BLaER1 treated with 17β-estradiol and CSF1 and Interleukin-3, amounts not matched to agents 10 nM and 100 nM (cell line): ENCODE measurements at regions not wholly inside any gene's neighbourhood (a gene's known extent, or its start where the extent isn't known, plus 50 kb on each side); places are given as distances from the start of the nearest gene placed in this dataset.

ENCODE experiments used
- H3K27ac ChIP-seq, 11 experiments: shearing (Covaris generic); formaldehyde crosslinking; 2 replicates each; pipeline ENCODE4 v1.8.1; 2022
- H3K27me3 ChIP-seq, 11 experiments: shearing (Covaris generic); formaldehyde crosslinking; 2 replicates each; pipeline ENCODE4 v1.8.1; 2022
- H3K36me3 ChIP-seq, 11 experiments: shearing (Covaris generic); formaldehyde crosslinking; 2 replicates each; pipeline ENCODE4 v1.8.1; 2022
- H3K4me1 ChIP-seq, 10 experiments: shearing (Covaris generic); formaldehyde crosslinking; 2 replicates each; pipeline ENCODE4 v1.8.1; 2022
- H3K4me2 ChIP-seq, 11 experiments: shearing (Covaris generic); formaldehyde crosslinking; 2 replicates each; pipeline ENCODE4 v1.8.1; 2022
- H3K4me3 ChIP-seq, 10 experiments: shearing (Covaris generic); formaldehyde crosslinking; 2 replicates each; pipeline ENCODE4 v1.8.1; 2022
- H3K9ac ChIP-seq, 11 experiments: shearing (Covaris generic); formaldehyde crosslinking; 2 replicates each; pipeline ENCODE4 v1.8.1; 2022
- H3K9me3 ChIP-seq, 11 experiments: shearing (Covaris generic); formaldehyde crosslinking; replicated peaks in 1 of 11; 2 replicates each; pipeline ENCODE4 v1.8.1; 2022
- H4K20me1 ChIP-seq, 11 experiments: shearing (Covaris generic); formaldehyde crosslinking; 2 replicates each; pipeline ENCODE4 v1.8.1; 2022
- Cebpa-rat ChIP-seq, 11 experiments: shearing (Covaris generic); IDR thresholded peaks; 2 replicates each; pipeline ENCODE4 v1.8.1; 2022

DNA sequence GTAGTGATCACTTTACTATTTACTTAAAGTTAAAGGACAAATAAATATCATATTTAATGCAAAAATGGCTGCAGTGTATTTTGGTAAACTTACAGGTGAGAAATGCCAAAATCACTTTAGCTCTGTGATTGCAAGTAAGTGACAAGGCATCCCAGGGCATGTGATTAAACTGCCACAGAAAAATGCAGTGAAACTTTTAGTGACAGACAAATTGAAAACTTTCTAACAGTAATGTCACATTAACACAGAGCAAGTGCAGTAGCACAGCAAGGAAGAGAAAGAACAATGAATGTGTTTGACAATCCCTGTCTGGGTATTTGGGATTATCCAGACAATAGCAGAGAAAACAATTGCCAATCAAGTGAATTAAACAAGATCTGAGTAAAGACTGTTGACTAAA is 606.8 kb downstream of the SLCO4C1 start:
- no peak for TF ChIP-seq Cebpa-rat (IDR thresholded peaks at IDR 0.05)
- H3K27ac ChIP-seq = no peak overlapping the region
- H3K36me3 ChIP-seq = no peaks in the 10 kb centered on the region
- no peak overlapping the region for H3K4me3 ChIP-seq
- no peaks in the 10 kb centered on the region for H3K9me3 ChIP-seq
- no peaks in the 10 kb centered on the region for H3K27me3 ChIP-seq
- no peak overlapping the region for H3K4me2 ChIP-seq
- H3K4me1 ChIP-seq = peaks cover 0 to 22% (median 0%) of the 10 kb centered on the region in 10 experiments; a peak in 4 of 20 replicates
- H3K9ac ChIP-seq = no peak overlapping the region
- no peaks in the 10 kb centered on the region for H4K20me1 ChIP-seq

DNA sequence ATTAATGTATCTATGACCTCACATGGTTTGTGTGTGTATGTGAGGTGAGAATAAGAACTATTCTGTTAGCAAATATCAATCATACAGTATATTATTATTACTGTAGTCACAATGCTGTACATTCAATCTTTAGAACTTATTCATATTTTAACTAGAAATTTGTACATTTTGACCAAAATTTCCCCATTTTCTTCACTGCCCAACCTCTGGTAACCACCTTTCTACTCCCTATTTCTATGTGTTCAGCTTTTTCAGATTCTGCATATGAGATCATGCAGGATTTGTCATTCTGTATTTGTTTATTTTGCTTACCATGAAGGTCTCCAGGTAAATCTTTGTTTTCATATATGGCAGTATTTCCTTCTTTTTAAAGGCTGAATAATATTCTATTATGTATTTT is 607.9 kb downstream of the SLCO4C1 start:
- Histone ChIP-seq H4K20me1 (no peaks in the 10 kb centered on the region), H3K4me2 (no peak overlapping the region), H3K4me1 (peaks cover 0 to 22% (median 0%) of the 10 kb centered on the region in 10 experiments; a peak in 4 of 20 replicates), H3K4me3 (no peak overlapping the region), H3K27me3 (no peaks in the 10 kb centered on the region), H3K9me3 (no peaks in the 10 kb centered on the region), H3K36me3 (no peaks in the 10 kb centered on the region), H3K9ac (no peak overlapping the region), H3K27ac (no peak overlapping the region)
- no peak for TF ChIP-seq Cebpa-rat (IDR thresholded peaks at IDR 0.05)

DNA sequence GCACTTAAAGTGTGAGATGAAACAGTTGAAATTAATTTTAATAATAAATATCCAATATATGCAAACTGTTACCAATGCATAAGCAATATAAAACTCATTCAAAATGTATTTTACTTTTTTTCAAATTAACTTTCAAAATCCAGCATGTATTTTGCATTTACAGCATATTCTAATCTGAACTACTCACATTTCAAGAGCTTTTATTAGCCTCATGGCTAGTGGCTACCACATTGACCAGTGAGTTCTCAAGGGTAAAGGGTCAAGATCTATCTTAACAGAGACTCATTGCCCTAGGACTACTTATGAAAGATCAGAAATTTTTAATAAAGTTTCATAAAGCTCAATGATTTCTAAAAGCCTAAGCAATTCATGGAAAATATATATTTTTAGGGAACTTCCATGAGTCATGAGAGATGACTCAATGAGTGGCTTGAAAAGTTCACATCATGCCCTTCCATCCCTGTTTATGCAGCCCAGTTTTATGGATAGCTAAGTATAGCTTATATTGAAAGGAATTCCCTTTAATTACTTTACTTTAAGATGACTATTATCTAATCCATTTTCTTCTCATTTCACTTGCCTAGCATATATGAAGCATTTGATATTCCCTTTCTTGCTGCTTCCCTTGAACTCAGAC is 608.6 kb downstream of the SLCO4C1 start:
- Histone ChIP-seq H3K36me3 (no peaks in the 10 kb centered on the region), H3K9me3 (no peaks in the 10 kb centered on the region), H3K4me2 (0 out of 22 replicates have a peak overlapping the region, but pooled peaks of 2 of the 11 experiments have one; percentile 14 to 30), H3K4me1 (peaks cover 0 to 22% (median 0%) of the 10 kb centered on the region in 10 experiments; a peak in 4 of 20 replicates), H3K27me3 (no peaks in the 10 kb centered on the region), H4K20me1 (no peaks in the 10 kb centered on the region), H3K27ac (no peak overlapping the region), H3K4me3 (no peak overlapping the region), H3K9ac (no peak overlapping the region)
- TF ChIP-seq Cebpa-rat (IDR thresholded peaks at IDR 0.05) = no peak

DNA sequence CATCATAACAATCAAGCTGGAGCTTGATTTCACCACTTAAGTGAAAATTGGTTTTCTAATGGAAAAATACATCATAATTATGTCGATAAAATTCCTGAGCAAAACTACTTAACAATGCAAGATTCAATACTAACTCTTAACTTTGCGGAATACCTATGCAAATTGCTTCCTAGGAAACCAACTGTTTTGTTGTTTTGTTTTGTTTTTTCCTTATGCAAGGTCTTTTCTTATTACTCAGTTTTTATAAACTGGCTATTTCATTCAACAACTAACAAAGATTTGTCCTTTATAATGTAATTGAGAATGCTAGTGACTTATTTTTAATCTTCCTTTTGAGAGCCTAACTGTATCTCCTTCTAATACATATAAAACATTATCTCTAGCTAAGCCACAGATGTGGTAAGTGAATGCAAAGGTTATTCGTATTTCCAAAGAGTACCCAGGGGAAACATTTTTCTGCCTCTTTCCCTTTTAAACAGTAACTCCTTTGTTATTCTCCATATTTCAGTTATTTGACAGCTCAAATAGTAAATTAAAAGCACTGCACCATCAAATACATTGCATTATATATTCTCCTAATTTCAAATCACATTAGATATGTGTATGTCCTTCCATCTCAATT is 609.4 kb downstream of the SLCO4C1 start:
- Histone ChIP-seq H3K9ac (no peak overlapping the region), H3K27ac (no peak overlapping the region)
- no peak for TF ChIP-seq Cebpa-rat (IDR thresholded peaks at IDR 0.05)

DNA sequence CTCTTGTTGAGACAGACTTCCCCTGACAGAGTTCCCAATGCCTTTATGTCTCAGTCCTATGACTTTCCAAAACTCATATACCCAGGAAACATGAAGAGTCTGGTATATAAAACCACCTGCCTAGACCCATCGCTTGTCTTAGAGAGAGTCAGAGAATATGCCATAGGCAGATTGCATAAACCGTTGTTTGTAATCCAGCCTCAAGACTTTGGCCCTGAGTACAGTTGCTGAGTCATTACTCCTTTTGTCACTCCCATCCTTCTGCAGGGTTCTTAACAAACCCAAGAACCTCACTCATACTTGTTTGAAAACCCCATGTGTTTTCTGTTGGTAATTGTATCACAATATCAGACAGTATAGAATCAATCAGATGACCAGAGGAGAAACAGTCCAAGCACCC is 616.3 kb downstream of the SLCO4C1 start:
- Histone ChIP-seq H3K4me2 (no peak overlapping the region), H3K36me3 (no peaks in the 10 kb centered on the region), H3K4me3 (no peak overlapping the region), H3K9me3 (no peaks in the 10 kb centered on the region), H3K27me3 (no peaks in the 10 kb centered on the region), H3K9ac (no peak overlapping the region), H4K20me1 (no peaks in the 10 kb centered on the region), H3K4me1 (no peaks in the 10 kb centered on the region), H3K27ac (no peak overlapping the region)
- no peak for TF ChIP-seq Cebpa-rat (IDR thresholded peaks at IDR 0.05)

More for the DNA sequence above, 609.4 kb downstream of the SLCO4C1 start:
- no peaks in the 10 kb centered on the region for H4K20me1 ChIP-seq
- no peak overlapping the region for H3K4me3 ChIP-seq
- no peaks in the 10 kb centered on the region for H3K9me3 ChIP-seq
- no peaks in the 10 kb centered on the region for H3K27me3 ChIP-seq
- H3K4me2 ChIP-seq = no peak overlapping the region
- no peaks in the 10 kb centered on the region for H3K36me3 ChIP-seq
- peaks cover 0 to 22% (median 0%) of the 10 kb centered on the region in 10 experiments; a peak in 4 of 20 replicates for H3K4me1 ChIP-seq

DNA sequence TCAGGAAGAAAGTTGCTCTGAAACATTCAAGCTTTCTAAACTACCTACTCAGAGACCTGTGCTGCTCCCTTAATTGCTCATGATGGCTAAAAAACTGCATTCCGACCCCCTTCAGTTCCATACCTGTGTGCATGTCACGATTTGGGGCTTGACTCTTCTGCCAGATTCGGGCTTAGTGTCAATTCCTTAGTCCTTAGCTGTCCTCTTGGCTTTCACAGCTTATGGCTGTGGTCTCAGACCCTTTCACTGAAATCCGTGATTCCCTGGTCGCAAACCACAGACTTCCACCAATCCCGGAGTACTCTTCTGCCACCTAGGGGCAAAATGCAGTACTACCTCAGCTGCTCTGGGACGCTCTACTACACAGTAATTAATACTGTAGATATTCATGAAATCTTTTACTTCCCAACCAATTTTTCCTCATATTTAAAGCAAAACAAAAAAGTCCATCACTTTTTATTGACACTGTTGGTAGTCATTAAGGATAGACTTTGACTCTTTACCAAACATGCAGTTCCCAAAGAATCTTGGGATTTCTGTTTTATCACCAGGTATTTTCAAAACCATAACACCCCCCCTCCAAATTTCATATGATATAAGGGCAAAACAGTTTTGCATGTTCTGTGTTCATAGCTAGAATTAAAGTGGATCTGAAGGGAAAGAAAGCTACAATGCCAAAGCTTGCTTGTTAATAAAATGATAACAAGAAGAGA is 617.4 kb downstream of the SLCO4C1 start:
- Histone ChIP-seq H3K27me3 (no peaks in the 10 kb centered on the region), H3K4me3 (no peak overlapping the region), H4K20me1 (no peaks in the 10 kb centered on the region), H3K4me2 (peak overlapping the region in 2 of 11 experiments; percentile 12 to 48; a peak in 2 of 22 replicates), H3K9ac (no peak overlapping the region), H3K4me1 (no peaks in the 10 kb centered on the region), H3K27ac (no peak overlapping the region), H3K9me3 (no peaks in the 10 kb centered on the region), H3K36me3 (no peaks in the 10 kb centered on the region)
- TF ChIP-seq Cebpa-rat (IDR thresholded peaks at IDR 0.05) = no peak

DNA sequence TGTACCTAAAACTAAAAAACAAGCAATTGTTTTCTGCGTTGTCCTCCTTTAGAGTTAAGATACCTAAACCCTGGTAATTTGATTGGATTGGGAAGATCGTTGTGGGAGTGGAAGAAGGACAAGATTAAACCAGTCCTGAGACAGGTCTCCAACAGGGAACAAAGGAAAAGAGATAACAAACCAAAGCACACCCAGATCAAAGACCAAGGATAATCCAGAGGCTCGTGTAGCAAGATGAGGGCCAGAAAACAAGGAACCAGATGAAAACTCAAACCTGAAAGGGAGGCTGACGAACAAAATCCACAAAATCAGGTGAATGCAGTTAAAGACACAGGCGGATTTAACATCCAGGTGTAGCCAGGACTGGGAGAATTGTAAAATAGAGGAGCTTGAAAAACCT is 618.1 kb downstream of the SLCO4C1 start:
- Histone ChIP-seq H3K4me2 (no peak overlapping the region), H3K4me1 (no peaks in the 10 kb centered on the region), H3K36me3 (no peaks in the 10 kb centered on the region), H3K9ac (no peak overlapping the region), H3K27me3 (no peaks in the 10 kb centered on the region), H3K9me3 (no peaks in the 10 kb centered on the region), H3K4me3 (no peak overlapping the region), H4K20me1 (no peaks in the 10 kb centered on the region), H3K27ac (no peak overlapping the region)
- TF ChIP-seq Cebpa-rat (IDR thresholded peaks at IDR 0.05) = no peak

DNA sequence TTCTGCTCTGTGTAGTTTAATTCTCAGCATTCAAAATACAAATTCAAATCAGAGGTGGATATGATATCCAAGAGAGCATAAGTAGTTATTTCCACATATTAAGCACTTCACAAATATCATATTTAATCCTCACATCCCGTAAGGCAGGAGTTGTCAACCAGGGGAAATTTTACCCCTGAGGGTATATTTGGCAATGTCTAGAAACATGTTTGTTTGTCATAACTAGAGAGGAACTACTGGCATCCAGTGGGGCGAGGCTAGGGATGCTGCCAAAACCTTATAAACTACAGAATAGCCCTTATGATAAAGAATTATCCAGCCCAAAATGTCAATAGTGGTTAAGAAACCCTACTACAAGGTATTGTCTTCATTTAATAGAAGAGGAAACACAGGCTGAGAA is 619.4 kb downstream of the SLCO4C1 start:
- Histone ChIP-seq H3K27ac (no peak overlapping the region), H3K4me2 (no peak overlapping the region), H4K20me1 (no peaks in the 10 kb centered on the region), H3K36me3 (no peaks in the 10 kb centered on the region), H3K4me1 (no peaks in the 10 kb centered on the region), H3K9me3 (no peaks in the 10 kb centered on the region), H3K4me3 (no peak overlapping the region), H3K27me3 (no peaks in the 10 kb centered on the region), H3K9ac (no peak overlapping the region)
- no peak for TF ChIP-seq Cebpa-rat (IDR thresholded peaks at IDR 0.05)

DNA sequence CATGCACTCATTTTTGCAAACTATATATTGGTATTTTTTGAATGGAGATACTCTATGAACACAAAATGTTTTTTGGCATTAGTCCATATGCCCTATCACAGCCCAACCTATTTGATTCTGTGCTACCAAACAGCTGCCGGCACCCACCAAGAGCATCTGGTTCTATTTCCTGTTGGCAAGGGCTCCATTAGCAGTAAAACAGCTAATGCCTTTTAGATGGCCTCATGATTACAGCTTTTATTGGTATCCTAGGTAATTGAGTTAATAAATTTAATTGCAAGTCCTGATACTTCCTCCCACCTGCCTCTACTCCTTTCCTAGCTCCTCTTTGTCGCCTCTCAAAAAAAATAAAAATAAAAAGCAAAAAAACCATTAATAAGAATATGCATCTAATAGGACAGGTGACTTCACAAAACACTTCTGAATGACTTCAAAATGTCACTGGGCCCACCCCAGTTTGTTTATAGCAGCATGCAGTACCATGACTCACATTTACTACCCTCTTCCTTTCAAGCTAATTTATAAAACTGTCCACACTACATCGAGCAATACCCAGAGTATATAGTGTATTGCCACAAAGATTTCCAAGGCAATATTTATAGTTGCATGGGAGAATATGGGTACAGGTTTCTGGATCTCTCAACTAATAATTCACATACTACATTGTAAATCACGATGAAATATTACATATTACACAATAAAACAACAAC is 620.4 kb downstream of the SLCO4C1 start:
- Histone ChIP-seq H3K4me3 (no peak overlapping the region), H3K27ac (no peak overlapping the region), H3K9me3 (no peaks in the 10 kb centered on the region), H4K20me1 (no peaks in the 10 kb centered on the region), H3K27me3 (no peaks in the 10 kb centered on the region), H3K36me3 (no peaks in the 10 kb centered on the region), H3K9ac (no peak overlapping the region), H3K4me1 (no peaks in the 10 kb centered on the region), H3K4me2 (no peak overlapping the region)
- TF ChIP-seq Cebpa-rat (IDR thresholded peaks at IDR 0.05) = no peak
